ENCODE measurements at regions not wholly inside any gene's neighbourhood (a gene's known extent, or its start where the extent isn't known, plus 50 kb on each side); places are given as distances from the start of the nearest gene placed in this dataset.
"Not testable (repeated sequence)": the region's sequence is repeated elsewhere in the genome, so short reads cannot be mapped to it uniquely, and the experiment has no call there.

DNA sequence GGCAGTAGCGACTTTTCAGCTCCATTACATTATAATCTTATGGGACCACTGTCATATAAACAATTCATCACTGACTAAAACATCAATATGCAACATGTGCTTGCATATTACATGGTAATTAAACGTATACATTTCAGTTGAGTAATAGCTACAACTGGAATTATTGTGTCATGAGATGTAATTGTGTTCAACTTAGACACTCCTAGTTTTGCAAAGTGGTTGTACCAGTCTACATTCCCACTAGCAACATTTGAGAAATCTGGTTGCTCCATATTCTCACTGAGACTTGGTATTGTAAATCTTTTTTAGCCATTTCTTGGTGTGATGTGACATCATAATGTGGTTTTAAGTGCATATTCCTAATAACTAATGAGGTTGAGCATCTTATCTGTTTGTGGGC is 90.0 kb downstream of the CAPZA3 start:
- Mint-ChIP-seq H3K27ac (ENCODE audit: unreplicated experiment) (no peak overlapping the region), H3K4me3 (no peak overlapping the region), H3K4me1 (no peaks in the 10 kb centered on the region), H3K9me3 (peaks cover 11% of the 10 kb centered on the region), H3K36me3 (ENCODE audit: low read depth) (peaks cover 5% of the 10 kb centered on the region), H3K27me3 (ENCODE audit: low read depth) (no peaks in the 10 kb centered on the region)
- TF ChIP-seq, protein P1, sequence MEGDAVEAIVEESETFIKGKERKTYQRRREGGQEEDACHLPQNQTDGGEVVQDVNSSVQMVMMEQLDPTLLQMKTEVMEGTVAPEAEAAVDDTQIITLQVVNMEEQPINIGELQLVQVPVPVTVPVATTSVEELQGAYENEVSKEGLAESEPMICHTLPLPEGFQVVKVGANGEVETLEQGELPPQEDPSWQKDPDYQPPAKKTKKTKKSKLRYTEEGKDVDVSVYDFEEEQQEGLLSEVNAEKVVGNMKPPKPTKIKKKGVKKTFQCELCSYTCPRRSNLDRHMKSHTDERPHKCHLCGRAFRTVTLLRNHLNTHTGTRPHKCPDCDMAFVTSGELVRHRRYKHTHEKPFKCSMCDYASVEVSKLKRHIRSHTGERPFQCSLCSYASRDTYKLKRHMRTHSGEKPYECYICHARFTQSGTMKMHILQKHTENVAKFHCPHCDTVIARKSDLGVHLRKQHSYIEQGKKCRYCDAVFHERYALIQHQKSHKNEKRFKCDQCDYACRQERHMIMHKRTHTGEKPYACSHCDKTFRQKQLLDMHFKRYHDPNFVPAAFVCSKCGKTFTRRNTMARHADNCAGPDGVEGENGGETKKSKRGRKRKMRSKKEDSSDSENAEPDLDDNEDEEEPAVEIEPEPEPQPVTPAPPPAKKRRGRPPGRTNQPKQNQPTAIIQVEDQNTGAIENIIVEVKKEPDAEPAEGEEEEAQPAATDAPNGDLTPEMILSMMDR (conservative IDR thresholded peaks at IDR 0.05) = no peak
- no peak for DNase-seq (ENCODE audit: low read depth, low spot score)

DNA sequence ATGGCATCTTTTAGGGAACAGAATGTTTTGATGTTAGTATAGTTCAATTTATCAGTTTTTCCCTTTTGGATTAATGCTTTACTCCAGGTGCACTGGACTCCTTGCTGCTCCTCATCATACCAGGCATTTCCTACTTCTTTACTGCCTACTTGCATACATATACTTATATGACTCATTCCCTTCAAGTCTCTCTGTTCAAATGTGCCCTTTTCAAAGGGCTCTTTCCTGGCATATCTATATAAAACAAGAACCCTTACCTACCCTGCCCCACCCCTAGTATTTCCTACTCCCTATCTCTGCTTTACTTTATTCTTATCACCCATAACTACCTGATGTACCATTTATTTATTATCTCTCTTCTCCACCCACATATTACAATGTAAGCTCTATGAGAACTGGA is 90.6 kb downstream of the CAPZA3 start:
- no peaks in the 10 kb centered on the region for H3K4me1 Mint-ChIP-seq
- no peak overlapping the region for H3K27ac Mint-ChIP-seq (ENCODE audit: unreplicated experiment)
- H3K36me3 Mint-ChIP-seq (ENCODE audit: low read depth) = peaks cover 5% of the 10 kb centered on the region
- H3K4me3 Mint-ChIP-seq = no peak overlapping the region
- H3K27me3 Mint-ChIP-seq (ENCODE audit: low read depth) = no peaks in the 10 kb centered on the region
- peaks cover 11% of the 10 kb centered on the region for H3K9me3 Mint-ChIP-seq
- TF ChIP-seq, protein P1 (conservative IDR thresholded peaks at IDR 0.05) = no peak
- DNase-seq (ENCODE audit: low read depth, low spot score) = no peak

DNA sequence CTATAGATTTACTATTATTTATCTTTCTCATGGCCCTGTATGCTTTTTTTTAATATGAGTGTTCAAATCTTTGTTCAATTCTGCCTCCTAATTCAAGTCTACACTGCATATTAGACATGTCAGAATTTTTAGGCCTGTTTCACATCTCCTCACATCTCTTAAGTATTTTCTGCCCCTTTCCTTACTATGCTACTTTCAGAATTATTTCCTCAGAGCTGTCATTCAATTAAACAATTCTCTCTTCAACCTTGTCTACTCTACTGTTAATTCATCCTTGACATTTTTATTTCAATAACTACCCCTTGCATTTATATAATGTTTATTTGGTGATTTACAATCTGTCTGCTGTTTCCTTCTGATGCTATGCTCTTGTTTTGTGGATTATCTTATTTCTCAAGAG is 91.1 kb downstream of the CAPZA3 start:
- Mint-ChIP-seq H3K9me3 (peaks cover 11% of the 10 kb centered on the region), H3K36me3 (ENCODE audit: low read depth) (peaks cover 5% of the 10 kb centered on the region), H3K4me1 (no peaks in the 10 kb centered on the region), H3K27ac (ENCODE audit: unreplicated experiment) (no peak overlapping the region), H3K4me3 (no peak overlapping the region), H3K27me3 (ENCODE audit: low read depth) (no peaks in the 10 kb centered on the region)
- DNase-seq (ENCODE audit: low read depth, low spot score) = no peak
- TF ChIP-seq, protein P1 (conservative IDR thresholded peaks at IDR 0.05) = no peak

DNA sequence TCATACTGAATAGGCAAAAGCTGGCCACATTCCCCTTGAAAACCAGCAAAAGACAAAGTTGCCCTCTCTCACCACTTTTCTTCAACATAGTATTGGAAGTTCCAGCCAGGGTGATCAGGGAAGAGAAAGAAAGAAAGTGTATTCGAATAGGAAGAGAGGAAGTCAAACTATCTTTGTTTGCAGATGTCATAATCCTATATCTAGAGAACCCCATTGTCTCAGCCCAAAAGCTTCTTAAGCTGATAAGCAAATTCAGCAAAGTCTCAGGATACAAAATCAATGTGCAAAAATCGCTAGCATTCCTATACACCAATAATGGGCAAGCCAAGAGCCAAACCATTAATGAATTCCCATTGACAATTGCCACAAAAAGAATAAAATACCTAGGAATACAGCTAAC is 95.0 kb downstream of the CAPZA3 start:
- H3K36me3 Mint-ChIP-seq (ENCODE audit: low read depth); H3K4me1 Mint-ChIP-seq; H3K4me3 Mint-ChIP-seq; H3K27me3 Mint-ChIP-seq (ENCODE audit: low read depth); DNase-seq (ENCODE audit: low read depth, low spot score); H3K27ac Mint-ChIP-seq (ENCODE audit: unreplicated experiment): not testable (repeated sequence)
- H3K9me3 Mint-ChIP-seq = peaks cover 11% of the 10 kb centered on the region

DNA sequence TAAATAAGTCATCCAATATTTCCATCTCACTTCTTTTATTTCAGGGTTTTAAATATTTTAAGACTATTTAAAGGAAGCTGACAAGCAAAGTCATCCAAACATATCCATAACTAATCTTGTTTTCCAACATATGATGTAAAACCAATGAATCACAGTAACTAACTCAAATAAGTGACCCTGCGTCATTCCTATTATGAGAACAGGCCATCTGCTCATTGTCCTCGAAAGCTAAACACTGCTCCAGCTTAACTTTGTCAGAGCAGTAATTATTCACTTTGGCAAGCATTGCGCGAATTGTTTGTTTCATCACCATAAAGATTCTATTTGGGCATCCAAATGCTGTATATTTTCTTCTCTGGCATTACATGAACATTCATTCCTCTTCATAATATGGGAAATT is 99.1 kb downstream of the CAPZA3 start:
- Mint-ChIP-seq H3K36me3 (ENCODE audit: low read depth) (no peaks in the 10 kb centered on the region), H3K4me3 (no peak overlapping the region), H3K9me3 (peaks cover 15% of the 10 kb centered on the region), H3K4me1 (no peaks in the 10 kb centered on the region), H3K27ac (ENCODE audit: unreplicated experiment) (no peak overlapping the region), H3K27me3 (ENCODE audit: low read depth) (no peaks in the 10 kb centered on the region)
- TF ChIP-seq, protein P1 (conservative IDR thresholded peaks at IDR 0.05) = no peak
- DNase-seq (ENCODE audit: low read depth, low spot score) = no peak

DNA sequence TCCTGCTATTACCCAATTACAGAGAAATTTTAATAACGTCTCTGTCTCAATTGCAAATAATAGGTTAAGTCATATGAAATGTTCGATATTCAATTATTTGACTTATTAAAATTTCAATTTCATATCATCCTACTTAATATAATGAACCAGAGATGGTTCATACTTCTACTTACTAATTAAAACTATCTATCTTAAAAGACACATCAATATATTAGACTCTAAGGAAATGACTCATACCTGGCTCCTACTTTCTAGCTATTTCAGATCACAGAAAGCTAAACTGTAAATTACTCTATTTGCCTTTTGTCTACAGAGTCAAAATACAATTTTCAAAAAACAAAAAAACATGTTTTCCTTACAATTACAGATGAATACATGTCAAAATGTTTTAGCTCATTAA is 99.6 kb downstream of the CAPZA3 start:
- TF ChIP-seq, protein P1 (conservative IDR thresholded peaks at IDR 0.05) = no peak
- no peak for DNase-seq (ENCODE audit: low read depth, low spot score)
- no peak overlapping the region for H3K4me3 Mint-ChIP-seq
- peaks cover 15% of the 10 kb centered on the region for H3K9me3 Mint-ChIP-seq
- H3K36me3 Mint-ChIP-seq (ENCODE audit: low read depth) = no peaks in the 10 kb centered on the region
- no peaks in the 10 kb centered on the region for H3K27me3 Mint-ChIP-seq (ENCODE audit: low read depth)
- H3K4me1 Mint-ChIP-seq = no peaks in the 10 kb centered on the region
- no peak overlapping the region for H3K27ac Mint-ChIP-seq (ENCODE audit: unreplicated experiment)

DNA sequence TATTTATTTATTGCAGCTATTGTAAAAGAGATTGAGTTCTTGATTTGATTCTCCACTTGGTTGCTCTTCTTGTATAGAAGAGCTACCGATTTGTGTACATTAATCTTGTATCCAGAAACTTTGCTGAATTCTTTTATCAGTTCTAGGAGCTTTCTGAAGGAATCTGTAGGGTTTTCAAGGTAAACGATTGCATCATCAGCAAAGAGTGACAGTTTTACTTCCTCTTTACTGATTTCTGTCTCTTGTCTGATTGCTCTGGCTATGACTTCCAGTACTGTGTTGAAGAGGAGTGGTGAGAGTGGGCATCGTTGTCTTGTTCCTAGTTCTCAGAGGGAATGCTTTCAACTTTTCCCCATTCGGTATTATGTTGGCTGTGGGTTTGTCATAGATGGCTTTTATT is 103.1 kb downstream of the CAPZA3 start:
- H3K4me1 Mint-ChIP-seq; H3K36me3 Mint-ChIP-seq (ENCODE audit: low read depth); DNase-seq (ENCODE audit: low read depth, low spot score); H3K4me3 Mint-ChIP-seq; H3K27ac Mint-ChIP-seq (ENCODE audit: unreplicated experiment); H3K27me3 Mint-ChIP-seq (ENCODE audit: low read depth): not testable (repeated sequence)
- peaks cover 15% of the 10 kb centered on the region for H3K9me3 Mint-ChIP-seq

All from neural crest cell (in vitro differentiated cells).